Mucosa of stomach (tissue), 1 donor: ENCODE measurements at regions not wholly inside any gene's neighbourhood (a gene's known extent, or its start where the extent isn't known, plus 50 kb on each side); places are given as distances from the start of the nearest gene placed in this dataset.

ENCODE experiments used
- H3K27me3 ChIP-seq: one replicate; pipeline ENCODE4 v1.7.0; 2013; ENCODE audit warnings: mild to moderate bottlenecking, low read length; ENCODE audit not compliant: control insufficient read depth, insufficient read depth
- H3K36me3 ChIP-seq: one replicate; pipeline ENCODE4 v1.7.0; 2013; ENCODE audit warnings: low read length; ENCODE audit not compliant: control insufficient read depth, insufficient read depth
- H3K4me1 ChIP-seq: one replicate; pipeline ENCODE4 v1.7.0; 2013; ENCODE audit warnings: mild to moderate bottlenecking, low read length; ENCODE audit not compliant: control insufficient read depth, insufficient read depth
- H3K4me3 ChIP-seq: one replicate; pipeline ENCODE4 v1.7.0; 2013; ENCODE audit warnings: low read length
- H3K9ac ChIP-seq: one replicate; pipeline ENCODE4 v1.7.0; 2013; ENCODE audit warnings: mild to moderate bottlenecking, low read length, moderate library complexity
- H3K9me3 ChIP-seq: one replicate; pipeline ENCODE4 v1.7.0; 2013; ENCODE audit warnings: mild to moderate bottlenecking, low read length, moderate library complexity; ENCODE audit not compliant: control insufficient read depth
- donor health status: Pancreatic carcinoma.

DNA sequence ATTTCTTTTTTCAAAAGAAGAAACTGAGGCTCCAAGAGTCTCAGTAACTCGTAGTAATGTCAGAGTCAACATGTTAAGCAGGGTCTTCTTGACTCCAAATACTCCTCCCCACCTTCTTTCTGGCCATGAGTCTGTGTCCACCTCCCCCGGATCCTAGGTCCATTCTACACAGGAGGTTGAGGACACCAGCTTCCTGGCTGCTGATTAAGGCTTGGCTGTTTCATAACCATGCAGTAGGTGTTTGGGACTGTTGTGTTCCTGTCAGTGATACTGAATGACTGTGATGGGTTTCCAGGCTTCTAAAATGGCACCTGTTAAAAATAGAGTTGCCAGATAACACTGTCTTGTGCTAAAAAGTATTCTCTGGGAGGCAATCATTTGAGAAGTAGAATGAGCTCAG is 130.8 kb upstream of the IL12A start:
- Histone ChIP-seq H3K27me3 (no peaks in the 10 kb centered on the region), H3K36me3 (no peaks in the 10 kb centered on the region), H3K9ac (no peak overlapping the region), H3K4me3 (no peak overlapping the region), H3K4me1 (peaks cover 2% of the 10 kb centered on the region), H3K9me3 (no peaks in the 10 kb centered on the region)

DNA sequence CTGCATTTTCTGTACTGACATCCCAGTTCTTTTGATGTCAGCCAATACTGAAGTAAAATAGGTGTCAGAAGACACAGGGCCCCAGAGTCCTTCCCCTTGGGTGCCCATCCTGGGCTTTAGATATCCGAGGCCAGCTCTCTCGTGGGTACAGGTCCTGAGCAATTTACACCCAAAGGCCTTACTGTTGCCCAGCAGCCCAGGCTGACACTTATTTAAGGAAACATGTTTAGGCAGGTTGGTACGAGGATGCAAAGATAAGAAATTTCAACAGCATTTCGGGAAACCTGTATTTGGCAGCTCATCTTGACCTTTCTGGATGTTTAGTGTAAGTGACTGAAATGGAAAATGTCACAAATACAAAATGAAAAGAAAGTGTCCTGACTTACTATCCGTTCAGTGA is 130.0 kb upstream of the IL12A start:
- H3K9ac ChIP-seq: no peak overlapping the region
- no peaks in the 10 kb centered on the region for H3K36me3 ChIP-seq
- no peaks in the 10 kb centered on the region for H3K27me3 ChIP-seq
- no peaks in the 10 kb centered on the region for H3K4me1 ChIP-seq
- H3K9me3 ChIP-seq: no peaks in the 10 kb centered on the region
- H3K4me3 ChIP-seq: no peak overlapping the region

DNA sequence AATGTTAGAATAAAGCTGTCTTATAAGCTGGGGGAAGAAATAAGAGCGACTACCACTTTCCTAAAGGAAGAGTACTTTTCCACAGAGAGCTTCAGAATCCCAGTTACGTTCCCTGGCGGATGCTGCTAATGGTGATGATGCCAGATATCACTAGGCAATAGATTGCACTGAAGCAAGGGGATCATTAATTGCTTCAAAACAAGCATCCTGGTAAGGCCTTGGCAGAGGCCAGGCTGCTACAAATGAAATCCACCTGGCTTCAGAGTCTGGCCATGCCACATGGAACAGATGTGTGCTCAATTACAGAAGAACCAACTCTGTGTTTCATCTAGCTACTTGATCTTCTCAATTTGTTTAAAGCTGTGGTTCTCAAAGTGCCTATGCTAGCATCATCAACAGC is 129.2 kb upstream of the IL12A start:
- no peaks in the 10 kb centered on the region for H3K36me3 ChIP-seq
- H3K9me3 ChIP-seq: no peaks in the 10 kb centered on the region
- H3K9ac ChIP-seq: no peak overlapping the region
- no peak overlapping the region for H3K4me3 ChIP-seq
- H3K4me1 ChIP-seq: no peaks in the 10 kb centered on the region
- H3K27me3 ChIP-seq: no peaks in the 10 kb centered on the region

GRCh38 chr3:159859836-159860235 is 128.8 kb upstream of the IL12A start:
- no peak overlapping the region for H3K4me3 ChIP-seq

DNA sequence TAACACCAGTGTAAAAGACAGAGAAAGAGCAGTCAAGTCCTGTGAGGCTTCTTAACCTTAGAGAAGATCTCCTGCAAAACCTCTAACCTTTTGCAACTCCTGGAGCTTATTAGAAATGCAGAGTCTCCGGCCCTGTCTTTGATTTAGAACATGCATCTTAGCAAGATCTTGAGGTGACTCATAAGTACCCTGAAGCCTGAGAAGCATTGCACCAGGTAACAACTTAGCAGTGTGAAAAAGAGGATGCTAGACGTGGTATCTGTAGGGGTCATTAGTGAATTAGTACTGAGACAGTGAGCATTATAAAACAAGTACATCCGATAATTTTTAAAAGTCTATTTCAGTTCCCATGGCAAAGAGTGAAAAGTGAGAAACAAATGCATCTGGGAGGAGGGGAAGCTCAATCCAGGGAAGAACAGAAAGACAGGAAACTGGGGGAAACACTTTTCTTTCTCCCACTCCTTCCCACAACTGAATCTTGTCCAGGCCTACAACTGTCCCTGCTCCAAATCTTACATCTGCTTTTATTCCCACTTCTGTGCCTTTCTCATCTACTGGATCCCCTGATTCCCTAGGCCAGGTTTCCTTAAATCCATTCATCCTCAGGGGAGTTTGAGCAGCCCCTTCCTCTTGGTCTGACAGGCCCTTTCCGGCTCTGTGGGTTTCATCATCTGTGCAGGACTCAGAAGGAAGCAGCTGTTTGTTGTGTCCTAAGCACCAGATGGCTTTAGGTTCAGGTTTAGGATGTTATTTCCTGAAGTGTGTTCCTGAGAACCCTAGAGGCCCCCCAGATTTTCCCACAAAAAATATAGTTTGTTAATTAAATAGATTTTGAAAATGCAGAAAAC is 128.1 kb upstream of the IL12A start:
- no peak overlapping the region for H3K9ac ChIP-seq
- H3K4me3 ChIP-seq: no peak overlapping the region
- H3K27me3 ChIP-seq: no peaks in the 10 kb centered on the region
- H3K36me3 ChIP-seq: no peaks in the 10 kb centered on the region
- H3K9me3 ChIP-seq: no peaks in the 10 kb centered on the region
- H3K4me1 ChIP-seq: no peaks in the 10 kb centered on the region

More at GRCh38 chr3:159859836-159860235, 128.8 kb upstream of the IL12A start:
- no peaks in the 10 kb centered on the region for H3K36me3 ChIP-seq
- no peak overlapping the region for H3K9ac ChIP-seq
- no peaks in the 10 kb centered on the region for H3K27me3 ChIP-seq
- no peaks in the 10 kb centered on the region for H3K9me3 ChIP-seq
- H3K4me1 ChIP-seq: no peaks in the 10 kb centered on the region

DNA sequence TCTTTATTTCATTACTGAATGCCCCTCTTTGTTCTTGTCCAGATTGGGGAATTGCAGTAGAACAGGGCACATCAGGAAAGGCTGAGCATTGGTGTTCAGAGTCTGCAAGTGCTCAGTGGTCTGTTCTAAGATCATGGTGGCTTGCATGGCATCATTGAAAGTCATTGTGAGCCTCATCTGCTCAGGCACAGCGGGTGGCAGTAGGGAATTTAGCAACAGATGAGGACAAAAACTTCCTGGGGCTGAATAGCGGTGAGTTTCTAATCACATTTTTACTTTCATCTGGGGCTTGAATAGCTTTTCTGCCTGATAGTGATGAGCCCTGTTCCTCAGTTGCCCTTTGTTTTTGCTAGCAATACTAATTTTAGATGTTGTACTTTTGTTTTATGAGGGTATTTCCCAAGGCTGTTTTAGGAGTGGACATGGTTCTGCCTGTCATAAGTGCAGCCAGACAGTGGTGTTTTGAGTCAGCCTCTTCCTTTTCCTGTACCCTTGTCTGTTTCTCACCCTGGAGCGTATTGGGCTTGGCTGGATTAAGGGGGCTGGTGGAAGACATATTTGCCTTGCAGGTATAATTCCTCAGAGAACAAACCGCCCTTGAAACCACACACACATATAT is 127.2 kb upstream of the IL12A start:
- Histone ChIP-seq H3K4me3 (no peak overlapping the region), H3K9me3 (no peaks in the 10 kb centered on the region), H3K27me3 (no peaks in the 10 kb centered on the region), H3K36me3 (no peaks in the 10 kb centered on the region), H3K9ac (no peak overlapping the region), H3K4me1 (no peaks in the 10 kb centered on the region)

DNA sequence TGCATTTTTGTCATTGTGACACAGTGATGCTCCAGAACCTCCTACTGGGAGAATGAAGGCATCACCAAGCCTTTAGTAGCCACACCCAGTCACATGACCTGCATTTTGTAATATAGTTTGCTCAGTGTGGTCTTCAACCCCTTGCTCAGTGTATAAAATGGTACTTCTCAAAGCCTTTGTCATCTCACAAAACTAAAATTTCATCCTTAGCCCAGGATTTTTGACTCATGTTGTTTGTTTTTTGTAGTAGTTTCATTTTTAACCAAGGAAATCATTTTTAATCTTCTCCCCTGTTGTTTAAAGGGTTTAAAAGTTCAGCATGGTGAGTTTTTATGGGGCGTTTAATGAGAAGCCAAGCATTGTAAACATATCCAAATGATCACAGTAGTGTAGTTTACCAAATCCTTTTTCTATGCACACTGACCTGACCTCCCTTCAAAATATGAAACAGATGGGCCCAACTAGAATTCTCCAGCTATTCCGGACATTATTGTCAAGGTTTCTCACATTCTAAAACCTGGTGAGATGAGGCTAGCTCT is 123.5 kb upstream of the IL12A start:
- Histone ChIP-seq H3K9ac (no peak overlapping the region), H3K4me3 (no peak overlapping the region), H3K36me3 (no peaks in the 10 kb centered on the region), H3K27me3 (no peaks in the 10 kb centered on the region), H3K4me1 (no peaks in the 10 kb centered on the region), H3K9me3 (no peaks in the 10 kb centered on the region)

DNA sequence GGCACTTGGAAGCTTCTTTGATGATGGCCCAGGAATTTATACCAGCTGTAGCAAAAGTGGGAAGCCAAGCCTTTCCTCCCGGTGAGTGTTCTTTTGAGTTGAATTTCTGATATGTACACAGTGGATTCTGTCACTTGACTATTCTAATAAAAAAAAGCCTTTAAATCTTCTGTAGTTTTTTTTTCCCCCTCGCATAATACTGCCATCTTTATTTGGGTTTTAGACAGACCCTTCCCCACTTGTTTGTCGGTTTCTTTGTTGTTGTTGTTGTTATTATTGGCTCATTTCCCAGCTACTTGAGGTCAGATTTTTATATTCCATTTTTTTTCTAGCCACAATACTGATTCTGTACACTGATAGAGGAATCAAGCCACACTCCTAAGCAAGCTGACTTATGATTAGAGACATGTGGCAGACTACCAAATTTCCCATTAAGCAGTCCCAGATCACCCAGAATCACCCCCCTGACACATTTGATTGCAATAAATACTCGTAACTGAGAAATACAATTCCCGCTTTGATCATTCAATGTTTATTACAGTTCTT is 122.4 kb upstream of the IL12A start:
- Histone ChIP-seq H3K4me3 (no peak overlapping the region), H3K4me1 (no peaks in the 10 kb centered on the region), H3K36me3 (no peaks in the 10 kb centered on the region), H3K9ac (no peak overlapping the region), H3K9me3 (no peaks in the 10 kb centered on the region), H3K27me3 (no peaks in the 10 kb centered on the region)

- Histone ChIP-seq H3K4me3 (no peak overlapping the region), H3K4me1 (no peaks in the 10 kb centered on the region), H3K36me3 (no peaks in the 10 kb centered on the region), H3K9me3 (no peaks in the 10 kb centered on the region), H3K9ac (no peak overlapping the region), H3K27me3 (no peaks in the 10 kb centered on the region)
These were observed 121.3 kb upstream of the IL12A start for GRCh38 chr3:159867372-159867771.

GRCh38 chr3:159870723-159871122 is 117.9 kb upstream of the IL12A start:
- no peak overlapping the region for H3K4me3 ChIP-seq
- H3K9ac ChIP-seq: no peak overlapping the region
- H3K36me3 ChIP-seq: no peaks in the 10 kb centered on the region
- no peaks in the 10 kb centered on the region for H3K9me3 ChIP-seq
- no peaks in the 10 kb centered on the region for H3K27me3 ChIP-seq
- H3K4me1 ChIP-seq: no peaks in the 10 kb centered on the region

GRCh38 chr3:159872374-159873109 is 116.1 kb upstream of the IL12A start:
- no peak overlapping the region for H3K9ac ChIP-seq
- no peaks in the 10 kb centered on the region for H3K27me3 ChIP-seq
- no peaks in the 10 kb centered on the region for H3K4me1 ChIP-seq
- no peaks in the 10 kb centered on the region for H3K36me3 ChIP-seq
- H3K4me3 ChIP-seq: no peak overlapping the region
- no peaks in the 10 kb centered on the region for H3K9me3 ChIP-seq

GRCh38 chr3:159875116-159875515 is 113.5 kb upstream of the IL12A start:
- Histone ChIP-seq H3K9me3 (no peaks in the 10 kb centered on the region), H3K9ac (no peak overlapping the region), H3K36me3 (no peaks in the 10 kb centered on the region), H3K4me1 (no peaks in the 10 kb centered on the region), H3K27me3 (no peaks in the 10 kb centered on the region), H3K4me3 (no peak overlapping the region)
